Common myeloid progenitor, CD34-positive (primary cell): ENCODE measurements at regions not wholly inside any gene's neighbourhood (a gene's known extent, or its start where the extent isn't known, plus 50 kb on each side); places are given as distances from the start of the nearest gene placed in this dataset.
"Not testable (repeated sequence)": the region's sequence is repeated elsewhere in the genome, so short reads cannot be mapped to it uniquely, and the experiment has no call there.

ENCODE experiments used
- CTCF ChIA-PET: fragments of 350-600 bp; sonication (Branson Sonifier 250); formaldehyde crosslinking; loops from one replicate; lab custom pipeline; 2021; ENCODE audit warnings: antibody characterized with exemption; lab: Charles Lee
- POLR2A ChIA-PET: fragments of 350-600 bp; sonication (Branson Sonifier 250); formaldehyde crosslinking; loops from one replicate; lab custom pipeline; 2021; ENCODE audit warnings: antibody characterized with exemption; lab: Charles Lee
- DNase-seq, 3 donors: peaks; one replicate each; pipeline versions ENCODE4 v3.0.0 to v3.0.0-alpha.2; 2013
- H3K27ac ChIP-seq, 2 experiments: 1 replicate in 1 of 2; 2 replicates in 1 of 2; pipeline ENCODE4 v1.7.0; 2013; ENCODE audit warnings: inconsistent platforms in 2 of 2, low read length in 2 of 2, mild to moderate bottlenecking in 2 of 2, low read depth in 1 of 2, moderate library complexity in 1 of 2; ENCODE audit not compliant: severe bottlenecking in 2 of 2, insufficient read depth in 1 of 2, poor library complexity in 1 of 2
- H3K27me3 ChIP-seq, 5 experiments: replicated peaks in 2 of 5; 1 replicate in 3 of 5; 2 replicates in 2 of 5; pipeline versions ENCODE4 v1.6.1 to v1.7.0; 2013; ENCODE audit warnings: low read length in 4 of 5, mild to moderate bottlenecking in 2 of 5, moderate library complexity in 2 of 5, inconsistent platforms in 1 of 5; ENCODE audit not compliant: insufficient read depth in 5 of 5, control insufficient read depth in 4 of 5
- H3K36me3 ChIP-seq, 4 experiments: 1 replicate in 2 of 4; 2 replicates in 2 of 4; pipeline versions ENCODE4 v1.6.1 to v1.7.0; 2013; ENCODE audit warnings: low read length in 3 of 4, control low read depth in 1 of 4, mild to moderate bottlenecking in 1 of 4; ENCODE audit not compliant: control insufficient read depth in 4 of 4, insufficient read depth in 4 of 4
- H3K4me1 ChIP-seq, 4 experiments: 1 replicate in 3 of 4; 2 replicates in 1 of 4; pipeline versions ENCODE4 v1.6.1 to v1.7.1; 2013; ENCODE audit warnings: low read length in 3 of 4, mild to moderate bottlenecking in 3 of 4, control low read depth in 1 of 4, inconsistent platforms in 1 of 4, moderate library complexity in 1 of 4; ENCODE audit not compliant: control insufficient read depth in 4 of 4, insufficient read depth in 4 of 4; ENCODE audit errors: control extremely low read depth in 1 of 4
- H3K4me3 ChIP-seq, 7 experiments: 1 replicate in 4 of 7; 2 replicates in 3 of 7; pipeline versions ENCODE4 v1.5.1 to v1.7.0; 2013; ENCODE audit warnings: mild to moderate bottlenecking in 7 of 7, low read length in 6 of 7, moderate library complexity in 6 of 7, inconsistent platforms in 2 of 7, low read depth in 2 of 7, control low read depth in 1 of 7; ENCODE audit not compliant: insufficient read depth in 4 of 7, control insufficient read depth in 1 of 7; ENCODE audit errors: extremely low read depth in 1 of 7
- H3K9me3 ChIP-seq, 5 experiments: 1 replicate in 4 of 5; 2 replicates in 1 of 5; pipeline versions ENCODE4 v1.6.1 to v1.7.1; 2013; ENCODE audit warnings: low read length in 4 of 5, mild to moderate bottlenecking in 2 of 5, inconsistent platforms in 1 of 5, low read depth in 1 of 5, moderate library complexity in 1 of 5; ENCODE audit not compliant: control insufficient read depth in 4 of 5, insufficient read depth in 2 of 5; ENCODE audit errors: control extremely low read depth in 1 of 5
- WGBS: methylation state at CpG from one replicate; pipeline ENCODE4 v1.1.5; 2013; ENCODE audit not compliant: insufficient coverage; 5-methylcytosine and 5-hydroxymethylcytosine counted together

DNA sequence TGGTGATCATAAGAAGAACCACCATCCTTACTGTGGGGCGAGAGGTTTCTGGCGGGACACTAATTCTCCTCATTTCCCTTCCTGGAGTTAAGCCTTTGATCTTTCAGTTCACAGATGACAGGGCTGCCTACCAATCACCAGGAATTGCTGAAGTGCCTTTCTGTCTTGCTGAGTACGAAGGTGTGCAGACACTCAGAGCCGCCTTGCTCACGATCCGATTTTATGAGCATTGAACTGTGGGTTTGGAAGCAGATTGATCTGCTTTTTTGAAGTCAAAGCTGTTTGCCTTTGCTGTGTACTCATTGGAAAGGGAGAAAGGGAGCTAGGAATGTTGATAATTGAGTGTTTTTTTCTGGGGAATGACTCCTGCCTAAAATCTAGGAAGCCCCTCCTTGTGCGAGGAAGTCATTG lies 129.1 kb upstream of the SALL4 start:
- H3K27ac ChIP-seq, result no peak overlapping the region
- 92% methylated on average over 6 of the region's 7 CpGs for WGBS
- H3K4me3 ChIP-seq, result no peak overlapping the region
- H3K9me3 ChIP-seq, result no peaks in the 10 kb centered on the region
- H3K27me3 ChIP-seq, result no peaks in the 10 kb centered on the region
- CTCF ChIA-PET, result interaction anchor here (1.2 to 1.3 kb wide), 4 partner anchors 10 to 131 kb away, joined by 3 to 5 read pairs (median 4); no protein-coding TSS in a partner anchor
- DNase-seq, result no peak
- H3K36me3 ChIP-seq, result no peaks in the 10 kb centered on the region
- H3K4me1 ChIP-seq, result peaks cover 5 to 14% (median 10%) of the 10 kb centered on the region in 4 experiments
- POLR2A ChIA-PET, result no interaction called here

- 80% methylated on average over 3 of the region's 3 CpGs for WGBS
- POLR2A ChIA-PET, result no interaction called here
- Histone ChIP-seq H3K4me1 (peaks cover 5 to 15% (median 10%) of the 10 kb centered on the region in 4 experiments), H3K27ac (no peak overlapping the region), H3K27me3 (no peaks in the 10 kb centered on the region), H3K36me3 (no peaks in the 10 kb centered on the region), H3K4me3 (no peak overlapping the region), H3K9me3 (no peaks in the 10 kb centered on the region)
- CTCF ChIA-PET, result interaction anchor here (1.0 to 1.3 kb wide), 4 partner anchors 10 to 127 kb away, joined by 3 to 5 read pairs (median 4); no protein-coding TSS in a partner anchor
- peak; percentile 34 to 62 (median 61) for DNase-seq
Measured at GRCh38 chr20:51930775-51931174, 128.5 kb upstream of the SALL4 start.

DNA sequence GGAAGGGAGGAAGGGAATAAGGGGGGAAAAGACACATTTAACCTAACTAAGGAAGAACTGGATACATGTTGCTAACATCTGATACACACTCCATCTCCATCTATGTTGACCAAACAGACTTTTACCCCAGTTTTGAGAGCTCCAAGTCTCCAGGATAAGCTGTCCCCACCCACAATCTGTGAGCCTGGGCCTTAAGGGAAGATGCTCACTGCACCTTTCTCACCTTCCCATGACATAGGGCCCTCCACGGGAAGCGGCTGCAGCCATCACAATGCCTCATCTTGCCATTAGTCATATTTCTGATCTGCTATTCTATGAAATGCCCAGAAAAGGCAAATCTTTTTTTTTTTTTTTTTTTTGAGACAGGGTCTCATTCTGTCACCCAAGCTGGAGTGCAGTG lies 126.6 kb upstream of the SALL4 start:
- Histone ChIP-seq H3K4me1 (peaks cover 5 to 15% (median 10%) of the 10 kb centered on the region in 4 experiments), H3K36me3 (no peaks in the 10 kb centered on the region), H3K9me3 (no peaks in the 10 kb centered on the region), H3K27ac (no peak overlapping the region), H3K4me3 (no peak overlapping the region), H3K27me3 (no peaks in the 10 kb centered on the region)
- ChIA-PET CTCF (no interaction called here), POLR2A (no interaction called here)
- no CpG with 5 or more reads among the region's 2 CpGs for WGBS
- peak in 2 of 3 donors; percentile 7 to 12 for DNase-seq

GRCh38 chr20:51927970-51928369 lies 125.6 kb upstream of the SALL4 start:
- H3K4me3 ChIP-seq, H3K36me3 ChIP-seq, H3K9me3 ChIP-seq, H3K27me3 ChIP-seq, H3K27ac ChIP-seq, DNase-seq, POLR2A ChIA-PET: not testable (repeated sequence)
- WGBS, result 100% methylated on average over 5 of the region's 5 CpGs
- peaks cover 5 to 15% (median 10%) of the 10 kb centered on the region in 4 experiments for H3K4me1 ChIP-seq
- CTCF ChIA-PET, result interaction anchor here (0.6 kb wide), 1 partner anchor 296 kb away, joined by 3 read pairs; no protein-coding TSS in a partner anchor

DNA sequence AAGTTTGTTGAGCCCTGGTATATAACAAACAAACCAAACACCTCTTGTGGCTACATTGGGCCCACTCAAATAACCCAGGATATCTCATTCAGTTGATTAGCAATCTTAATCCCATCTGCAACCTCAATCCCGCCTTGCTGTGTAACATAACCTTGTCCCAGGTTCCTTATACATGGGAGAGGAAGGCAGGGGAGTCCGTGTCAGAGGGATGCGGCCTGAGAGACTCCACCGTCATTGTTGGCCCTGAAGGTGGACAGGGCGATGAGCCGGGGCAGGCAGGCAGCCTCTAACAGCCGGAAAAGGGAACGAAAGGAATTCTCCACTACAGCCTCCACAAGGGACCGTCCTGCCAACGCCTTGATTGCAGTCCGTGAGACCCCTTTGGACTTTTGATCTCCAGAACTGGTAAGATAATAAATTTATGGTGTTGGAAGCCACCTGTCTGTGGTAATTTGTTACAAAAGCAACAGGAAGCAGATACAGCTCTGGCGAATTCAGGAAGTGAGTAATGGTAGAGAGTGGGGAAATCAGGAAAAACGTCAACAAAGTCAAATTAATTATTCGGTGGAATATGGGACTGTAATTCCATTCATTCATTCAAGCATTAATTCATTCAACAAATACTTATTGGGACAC lies 124.5 kb upstream of the SALL4 start:
- Histone ChIP-seq H3K9me3 (no peaks in the 10 kb centered on the region), H3K36me3 (no peaks in the 10 kb centered on the region), H3K4me1 (peaks cover 5 to 15% (median 10%) of the 10 kb centered on the region in 4 experiments), H3K27ac (peak overlapping the region in 1 of 2 experiments; percentile 54), H3K4me3 (peak overlapping the region in 3 of 7 experiments; percentile 6 to 50 (median 44)), H3K27me3 (no peaks in the 10 kb centered on the region)
- DNase-seq, result peak; percentile 62 to 71 (median 64)
- ChIA-PET POLR2A (no interaction called here), CTCF (no interaction called here)
- 23% methylated on average over 9 of the region's 14 CpGs for WGBS

GRCh38 chr20:51924509-51924908 lies 122.2 kb upstream of the SALL4 start:
- no peaks in the 10 kb centered on the region for H3K36me3 ChIP-seq
- WGBS, result no CpG with 5 or more reads among the region's 3 CpGs
- H3K27me3 ChIP-seq, result no peaks in the 10 kb centered on the region
- H3K4me1 ChIP-seq, result peaks cover 5 to 17% (median 11%) of the 10 kb centered on the region in 4 experiments
- no peak overlapping the region for H3K4me3 ChIP-seq
- H3K27ac ChIP-seq, result no peak overlapping the region
- no peaks in the 10 kb centered on the region for H3K9me3 ChIP-seq
- no peak for DNase-seq
- CTCF ChIA-PET, result interaction anchor here (1.7 kb wide), 1 partner anchor 42 kb away, joined by 6 read pairs; no protein-coding TSS in a partner anchor
- POLR2A ChIA-PET, result no interaction called here

GRCh38 chr20:51923633-51924032 lies 121.3 kb upstream of the SALL4 start:
- H3K36me3 ChIP-seq, result no peaks in the 10 kb centered on the region
- no peaks in the 10 kb centered on the region for H3K9me3 ChIP-seq
- 100% methylated on average over 1 of the region's 2 CpGs for WGBS
- H3K27me3 ChIP-seq, result no peaks in the 10 kb centered on the region
- ChIA-PET CTCF (interaction anchor here (0.7 kb wide), 1 partner anchor 42 kb away, joined by 3 read pairs; no protein-coding TSS in a partner anchor), POLR2A (no interaction called here)
- no peak overlapping the region for H3K27ac ChIP-seq
- H3K4me3 ChIP-seq, result no peak overlapping the region
- peaks cover 5 to 17% (median 11%) of the 10 kb centered on the region in 4 experiments for H3K4me1 ChIP-seq
- DNase-seq, result no peak
